Stimulated activated CD8-positive, alpha-beta memory T cell treated with anti-CD3 and anti-CD28 coated beads, Interleukin-2, amount 100 ng/mL, for 1 hour (primary cell): ENCODE measurements at regions not wholly inside any gene's neighbourhood (a gene's known extent, or its start where the extent isn't known, plus 50 kb on each side); places are given as distances from the start of the nearest gene placed in this dataset.
"Not testable (repeated sequence)": the region's sequence is repeated elsewhere in the genome, so short reads cannot be mapped to it uniquely, and the experiment has no call there.

ENCODE experiments used
- DNase-seq, 2 donors: peaks; one replicate each; pipeline ENCODE4 v3.0.0-alpha.2; 2020; ENCODE audit warnings: low read depth in 2 of 2

GRCh38 chr17:37859451-37859850, 64.8 kb upstream of the TBC1D3K start:
- no peak for DNase-seq

- not testable (repeated sequence) for DNase-seq
Measured at GRCh38 chr17:37858391-37858790, 65.8 kb upstream of the TBC1D3K start.

GRCh38 chr17:37856245-37856644, 68.0 kb upstream of the TBC1D3K start:
- DNase-seq: no peak

GRCh38 chr17:37849617-37849972, 74.6 kb upstream of the TBC1D3K start:
- no peak for DNase-seq

- no peak for DNase-seq
Measured at GRCh38 chr17:37848690-37849616, 75.3 kb upstream of the TBC1D3K start.

GRCh38 chr17:37847811-37848331, 76.3 kb upstream of the TBC1D3K start:
- no peak for DNase-seq

GRCh38 chr17:37847102-37847501, 77.1 kb upstream of the TBC1D3K start:
- DNase-seq: no peak

- no peak for DNase-seq
Measured at GRCh38 chr17:37844977-37845293, 79.3 kb upstream of the TBC1D3K start.

GRCh38 chr17:37844158-37844976, 79.8 kb upstream of the TBC1D3K start:
- peak; percentile 2 to 18 for DNase-seq

GRCh38 chr17:37842401-37842800, 81.8 kb upstream of the TBC1D3K start:
- DNase-seq: no peak

GRCh38 chr17:37841232-37841631, 83.0 kb upstream of the TBC1D3K start:
- DNase-seq: no peak

GRCh38 chr17:37840576-37840975, 83.6 kb upstream of the TBC1D3K start:
- DNase-seq: no peak

- no peak for DNase-seq
Measured at GRCh38 chr17:37839196-37839978, 84.8 kb upstream of the TBC1D3K start.

GRCh38 chr17:37838276-37838675, 85.9 kb upstream of the TBC1D3K start:
- DNase-seq: no peak

- DNase-seq: no peak
Measured at GRCh38 chr17:37836593-37836992, 87.6 kb upstream of the TBC1D3K start.

- DNase-seq: no peak
Measured at GRCh38 chr17:37834168-37834567, 89.3 kb upstream of the HNF1B start.

GRCh38 chr17:37833237-37833859, 88.5 kb upstream of the HNF1B start:
- no peak for DNase-seq

GRCh38 chr17:37831986-37832385, 87.1 kb upstream of the HNF1B start:
- DNase-seq: no peak

- DNase-seq: no peak
Measured at GRCh38 chr17:37831492-37831891, 86.6 kb upstream of the HNF1B start.

- DNase-seq: no peak
Measured at GRCh38 chr17:37830151-37830993, 85.5 kb upstream of the HNF1B start.
